ENCODE measurements at regions not wholly inside any gene's neighbourhood (a gene's known extent, or its start where the extent isn't known, plus 50 kb on each side); places are given as distances from the start of the nearest gene placed in this dataset.
A peak's percentile ranks its signal among the peaks of the same experiment; 100 is the strongest.

DNA sequence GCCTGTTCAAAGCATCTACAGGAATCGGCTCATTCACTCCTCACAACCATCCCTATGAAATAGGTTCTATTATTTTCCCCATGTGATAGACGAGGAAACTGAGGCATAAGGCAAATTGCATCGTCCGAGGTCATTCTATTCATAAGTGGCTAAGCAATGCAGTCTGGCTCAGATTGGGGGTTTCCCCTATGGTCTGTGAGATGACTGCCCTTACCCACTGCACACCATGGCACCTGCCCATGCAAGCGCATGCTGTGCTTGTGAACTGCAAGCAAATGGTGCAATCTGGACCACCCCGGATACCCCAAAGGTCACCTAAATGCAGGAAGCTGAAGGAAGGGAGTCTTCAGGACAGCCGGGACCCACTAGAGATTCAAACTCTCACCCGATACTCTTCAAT, 123.4 kb upstream of the SOD1 start:
- no peaks in the 10 kb centered on the region for H3K9me3 ChIP-seq (ENCODE audit: low read depth)
- H3K79me2 ChIP-seq (ENCODE audit: low read depth): peaks cover 92% of the 10 kb centered on the region
- H4K20me1 ChIP-seq (ENCODE audit: low read depth): peaks cover 57% of the 10 kb centered on the region
- no peak overlapping the region for H3K9ac ChIP-seq
- Mint-ChIP-seq H3K27ac (no peak overlapping the region), H3K4me3 (no peak overlapping the region), H3K9me3 (no peaks in the 10 kb centered on the region), H3K36me3 (peaks cover 24% of the 10 kb centered on the region), H3K27me3 (ENCODE audit: insufficient read depth, low read depth) (peaks cover 5% of the 10 kb centered on the region), H3K4me1 (peaks cover 15% of the 10 kb centered on the region)
- peaks cover 17% of the 10 kb centered on the region for H3K4me1 ChIP-seq
- TF ChIP-seq EZH2 (IDR thresholded peaks at IDR 0.05) (no peak), EZH2phosphoT487 (IDR thresholded peaks at IDR 0.05) (no peak)
- TF ChIP-seq, protein P1, sequence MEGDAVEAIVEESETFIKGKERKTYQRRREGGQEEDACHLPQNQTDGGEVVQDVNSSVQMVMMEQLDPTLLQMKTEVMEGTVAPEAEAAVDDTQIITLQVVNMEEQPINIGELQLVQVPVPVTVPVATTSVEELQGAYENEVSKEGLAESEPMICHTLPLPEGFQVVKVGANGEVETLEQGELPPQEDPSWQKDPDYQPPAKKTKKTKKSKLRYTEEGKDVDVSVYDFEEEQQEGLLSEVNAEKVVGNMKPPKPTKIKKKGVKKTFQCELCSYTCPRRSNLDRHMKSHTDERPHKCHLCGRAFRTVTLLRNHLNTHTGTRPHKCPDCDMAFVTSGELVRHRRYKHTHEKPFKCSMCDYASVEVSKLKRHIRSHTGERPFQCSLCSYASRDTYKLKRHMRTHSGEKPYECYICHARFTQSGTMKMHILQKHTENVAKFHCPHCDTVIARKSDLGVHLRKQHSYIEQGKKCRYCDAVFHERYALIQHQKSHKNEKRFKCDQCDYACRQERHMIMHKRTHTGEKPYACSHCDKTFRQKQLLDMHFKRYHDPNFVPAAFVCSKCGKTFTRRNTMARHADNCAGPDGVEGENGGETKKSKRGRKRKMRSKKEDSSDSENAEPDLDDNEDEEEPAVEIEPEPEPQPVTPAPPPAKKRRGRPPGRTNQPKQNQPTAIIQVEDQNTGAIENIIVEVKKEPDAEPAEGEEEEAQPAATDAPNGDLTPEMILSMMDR (IDR thresholded peaks at IDR 0.05): no peak
- H3K36me3 ChIP-seq: no peaks in the 10 kb centered on the region
- H3K27ac ChIP-seq: no peak overlapping the region
- peaks cover 11% of the 10 kb centered on the region for H3F3A ChIP-seq (ENCODE audit: low read depth)
- DNase-seq (ENCODE audit: low spot score): no peak
- no peak overlapping the region for H3K4me2 ChIP-seq
- no peaks in the 10 kb centered on the region for H3K27me3 ChIP-seq
- no peak overlapping the region for H2AFZ ChIP-seq (replicated peaks)
- H3K4me3 ChIP-seq: no peak overlapping the region

GRCh38 chr21:31531967-31532366, 127.5 kb upstream of the SOD1 start:
- TF ChIP-seq, protein P1 (IDR thresholded peaks at IDR 0.05): no peak
- TF ChIP-seq EZH2phosphoT487 (IDR thresholded peaks at IDR 0.05): no peak
- no peak for TF ChIP-seq EZH2 (IDR thresholded peaks at IDR 0.05)
- H3K27ac Mint-ChIP-seq: no peak overlapping the region

DNA sequence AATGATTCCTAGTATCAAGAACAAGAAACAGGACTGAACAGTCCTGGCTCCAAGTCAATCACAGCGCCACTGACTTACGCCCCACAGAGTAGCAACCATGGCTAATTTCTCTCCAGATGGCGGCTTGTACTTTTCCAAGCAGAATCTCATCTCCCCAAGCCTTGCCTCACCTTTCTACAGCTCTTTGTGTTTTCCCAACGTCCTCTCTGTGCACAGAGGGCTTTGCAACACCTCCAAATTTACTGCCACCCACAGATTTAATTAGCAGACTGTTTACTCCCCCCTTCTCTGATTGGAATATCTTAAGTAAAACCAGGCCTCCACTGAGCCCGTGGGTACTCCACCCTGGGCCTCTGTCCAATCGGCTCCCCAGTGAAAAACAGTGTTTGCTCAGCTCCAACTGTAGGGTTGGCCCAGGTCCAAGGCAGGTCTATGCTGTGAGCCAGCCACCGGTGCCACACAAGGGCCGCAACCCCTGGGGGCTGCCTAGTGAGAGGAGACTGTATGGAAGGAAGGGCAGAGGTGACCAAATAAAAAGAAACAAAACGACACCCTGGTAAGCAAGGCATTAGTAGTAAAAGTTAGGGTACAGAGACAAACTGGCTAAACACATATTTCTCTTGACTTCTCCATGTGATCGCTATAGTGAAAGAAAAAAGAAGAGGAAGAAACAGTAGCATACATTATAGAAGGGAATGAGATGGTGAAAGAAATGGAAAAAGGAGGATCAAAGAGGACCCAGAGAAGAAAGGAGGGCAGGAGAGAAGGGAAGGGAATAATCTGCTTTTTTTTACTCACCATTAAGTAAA, 128.4 kb upstream of the SOD1 start:
- H3K4me2 ChIP-seq: no peak overlapping the region
- TF ChIP-seq, protein P1 (IDR thresholded peaks at IDR 0.05): no peak
- TF ChIP-seq EZH2phosphoT487 (IDR thresholded peaks at IDR 0.05): no peak
- TF ChIP-seq EZH2 (IDR thresholded peaks at IDR 0.05): no peak
- no peaks in the 10 kb centered on the region for H3K36me3 ChIP-seq
- Mint-ChIP-seq H3K27ac (peak overlapping the region; percentile 23), H3K9me3 (peaks cover 4% of the 10 kb centered on the region), H3K27me3 (ENCODE audit: insufficient read depth, low read depth) (peaks cover 5% of the 10 kb centered on the region), H3K4me3 (no peak overlapping the region), H3K4me1 (peaks cover 39% of the 10 kb centered on the region), H3K36me3 (peaks cover 40% of the 10 kb centered on the region)
- H3K9me3 ChIP-seq (ENCODE audit: low read depth): no peaks in the 10 kb centered on the region
- H3K27ac ChIP-seq: peak overlapping the region; percentile 32
- H4K20me1 ChIP-seq (ENCODE audit: low read depth): peaks cover 41% of the 10 kb centered on the region
- H3K9ac ChIP-seq: no peak overlapping the region
- H3K4me3 ChIP-seq: no peak overlapping the region
- peaks cover 11% of the 10 kb centered on the region for H3F3A ChIP-seq (ENCODE audit: low read depth)
- peaks cover 37% of the 10 kb centered on the region for H3K4me1 ChIP-seq
- H2AFZ ChIP-seq (replicated peaks): no peak overlapping the region
- no peaks in the 10 kb centered on the region for H3K27me3 ChIP-seq
- DNase-seq (ENCODE audit: low spot score): no peak
- H3K79me2 ChIP-seq (ENCODE audit: low read depth): peaks cover 97% of the 10 kb centered on the region

More at GRCh38 chr21:31531967-31532366, 127.5 kb upstream of the SOD1 start:
- Histone ChIP-seq H3K4me3 (no peak overlapping the region), H4K20me1 (ENCODE audit: low read depth) (peaks cover 45% of the 10 kb centered on the region), H3F3A (ENCODE audit: low read depth) (peaks cover 11% of the 10 kb centered on the region), H3K27me3 (no peaks in the 10 kb centered on the region), H3K36me3 (no peaks in the 10 kb centered on the region), H3K4me2 (no peak overlapping the region), H3K27ac (peak overlapping the region; percentile 32), H3K79me2 (ENCODE audit: low read depth) (peaks cover 97% of the 10 kb centered on the region), H3K9me3 (ENCODE audit: low read depth) (no peaks in the 10 kb centered on the region), H3K4me1 (peaks cover 34% of the 10 kb centered on the region), H3K9ac (no peak overlapping the region), H2AFZ (replicated peaks) (no peak overlapping the region)
- Mint-ChIP-seq H3K4me3 (no peak overlapping the region), H3K27me3 (ENCODE audit: insufficient read depth, low read depth) (peaks cover 8% of the 10 kb centered on the region), H3K9me3 (peaks cover 4% of the 10 kb centered on the region), H3K4me1 (peaks cover 33% of the 10 kb centered on the region), H3K36me3 (peaks cover 43% of the 10 kb centered on the region)
- no peak for DNase-seq (ENCODE audit: low spot score)
